ENCODE measurements at regions not wholly inside any gene's neighbourhood (a gene's known extent, or its start where the extent isn't known, plus 50 kb on each side); places are given as distances from the start of the nearest gene placed in this dataset.

DNA sequence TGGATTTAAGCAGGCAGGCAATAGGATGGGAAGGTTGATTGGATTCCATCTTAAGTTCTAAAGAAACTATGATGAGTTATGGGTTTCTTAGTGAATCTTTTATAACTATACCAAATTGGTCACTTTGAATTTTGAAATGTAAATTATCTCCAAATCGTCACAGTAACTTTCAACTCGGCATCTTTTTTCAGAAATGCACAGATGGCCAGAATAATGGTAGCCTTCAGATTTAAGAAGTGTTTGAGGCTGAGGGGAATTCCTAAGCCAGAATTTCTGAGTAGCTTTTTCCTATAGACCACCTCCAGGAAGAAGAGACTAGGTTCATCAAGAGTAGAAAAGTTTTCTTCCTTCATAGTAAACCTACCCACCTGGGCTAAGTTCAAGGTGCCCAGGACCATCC is 663.7 kb upstream of the TENM3 start:
- TF ChIP-seq, protein P1, sequence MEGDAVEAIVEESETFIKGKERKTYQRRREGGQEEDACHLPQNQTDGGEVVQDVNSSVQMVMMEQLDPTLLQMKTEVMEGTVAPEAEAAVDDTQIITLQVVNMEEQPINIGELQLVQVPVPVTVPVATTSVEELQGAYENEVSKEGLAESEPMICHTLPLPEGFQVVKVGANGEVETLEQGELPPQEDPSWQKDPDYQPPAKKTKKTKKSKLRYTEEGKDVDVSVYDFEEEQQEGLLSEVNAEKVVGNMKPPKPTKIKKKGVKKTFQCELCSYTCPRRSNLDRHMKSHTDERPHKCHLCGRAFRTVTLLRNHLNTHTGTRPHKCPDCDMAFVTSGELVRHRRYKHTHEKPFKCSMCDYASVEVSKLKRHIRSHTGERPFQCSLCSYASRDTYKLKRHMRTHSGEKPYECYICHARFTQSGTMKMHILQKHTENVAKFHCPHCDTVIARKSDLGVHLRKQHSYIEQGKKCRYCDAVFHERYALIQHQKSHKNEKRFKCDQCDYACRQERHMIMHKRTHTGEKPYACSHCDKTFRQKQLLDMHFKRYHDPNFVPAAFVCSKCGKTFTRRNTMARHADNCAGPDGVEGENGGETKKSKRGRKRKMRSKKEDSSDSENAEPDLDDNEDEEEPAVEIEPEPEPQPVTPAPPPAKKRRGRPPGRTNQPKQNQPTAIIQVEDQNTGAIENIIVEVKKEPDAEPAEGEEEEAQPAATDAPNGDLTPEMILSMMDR (IDR thresholded peaks at IDR 0.05): no peak
- no peak for TF ChIP-seq POLR2AphosphoS5 (IDR thresholded peaks at IDR 0.05)
- TF ChIP-seq POLR2A (IDR thresholded peaks at IDR 0.05): no peak
